ENCODE measurements at regions not wholly inside any gene's neighbourhood (a gene's known extent, or its start where the extent isn't known, plus 50 kb on each side); places are given as distances from the start of the nearest gene placed in this dataset.

GRCh38 chr2:2931318-2932075, 446.1 kb downstream of the EIPR1 start:
- TF ChIP-seq SUZ12 (IDR thresholded peaks at IDR 0.05; ENCODE audit: extremely low read depth, insufficient read depth, insufficient read length) (no peak), ZNF274 (IDR thresholded peaks at IDR 0.05; ENCODE audit: low read depth, low read length) (no peak), YY1 (IDR thresholded peaks at IDR 0.05; ENCODE audit: insufficient read depth, insufficient read length) (no peak)

Data from NT2/D1 (cell line).